ENCODE measurements at regions not wholly inside any gene's neighbourhood (a gene's known extent, or its start where the extent isn't known, plus 50 kb on each side); places are given as distances from the start of the nearest gene placed in this dataset.

DNA sequence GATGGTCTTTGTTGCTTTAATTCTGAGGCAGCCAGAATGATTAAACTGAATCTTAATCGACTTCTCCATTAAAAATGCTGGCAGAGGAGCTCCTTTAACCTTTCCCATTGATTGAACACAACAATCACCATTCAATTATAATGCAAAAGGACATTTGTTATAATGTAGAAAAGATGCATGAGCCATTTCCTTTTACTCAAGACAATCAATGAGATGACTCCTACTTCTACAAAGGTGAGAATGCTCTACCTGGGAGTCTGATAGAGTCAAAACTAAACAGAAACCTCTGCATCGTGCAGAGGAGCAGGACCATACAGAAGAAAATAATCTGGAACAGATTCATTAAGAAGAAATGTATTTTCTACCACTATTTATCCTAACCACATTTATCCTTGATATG, 253.6 kb upstream of the DACH1 start:
- DNase-seq (ENCODE audit: low read depth) = no peak

DNA sequence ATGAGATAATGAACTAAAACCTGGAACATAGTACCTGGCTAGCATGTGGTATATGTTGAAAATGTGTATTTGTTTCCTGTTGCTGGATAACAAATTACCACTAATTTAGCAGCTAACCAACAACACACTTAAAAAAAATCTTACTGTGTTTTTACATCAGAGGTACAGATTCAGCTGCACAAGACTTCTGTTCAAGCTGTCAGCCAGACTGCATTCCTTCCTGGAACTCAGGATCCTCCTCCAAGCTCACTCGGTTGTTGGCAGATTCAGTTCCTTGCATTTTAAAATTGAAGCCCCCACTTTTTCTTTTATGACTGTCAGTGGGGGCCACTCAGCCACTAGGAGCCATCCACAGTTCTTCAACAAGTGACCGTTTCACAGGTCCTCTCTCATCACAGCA, 246.9 kb upstream of the DACH1 start:
- DNase-seq (ENCODE audit: low read depth) = no peak

DNA sequence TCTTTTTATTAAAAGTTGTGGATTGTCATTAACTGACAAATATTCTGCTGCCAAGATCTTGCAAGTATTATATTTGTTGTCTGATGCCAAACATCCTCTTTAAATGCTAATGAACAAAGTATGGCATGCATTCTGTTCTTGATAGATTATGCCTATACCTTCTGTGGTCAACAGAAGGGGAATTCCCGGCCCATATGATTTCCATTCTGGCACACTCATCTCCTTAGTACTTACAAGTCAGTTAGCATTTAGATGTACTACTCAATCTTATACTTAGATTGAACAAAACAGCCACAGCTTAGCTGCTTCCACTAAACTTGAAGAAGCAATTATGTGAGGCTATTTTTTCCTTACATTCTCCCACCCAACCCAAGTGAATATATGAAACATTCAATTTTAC, 246.1 kb upstream of the DACH1 start:
- no peak for DNase-seq (ENCODE audit: low read depth)

DNA sequence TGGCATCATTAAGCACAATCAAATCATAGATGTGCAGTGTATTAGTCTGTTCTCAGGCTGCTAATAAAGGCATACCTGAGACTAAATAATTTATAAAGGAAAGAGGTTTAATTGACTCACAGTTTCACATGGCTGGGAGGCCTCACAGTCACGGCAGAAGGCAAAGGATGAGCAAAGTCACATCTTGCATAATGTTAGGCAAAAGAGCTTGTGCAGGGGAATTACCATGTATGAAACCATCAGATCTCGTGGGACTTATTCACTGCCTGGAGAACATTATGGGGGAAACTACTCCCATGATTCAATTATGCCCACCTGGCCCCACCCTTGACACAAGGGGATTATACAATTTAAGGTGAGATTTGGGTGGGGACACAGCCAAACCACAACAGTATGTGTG, 245.2 kb upstream of the DACH1 start:
- no peak for DNase-seq (ENCODE audit: low read depth)

DNA sequence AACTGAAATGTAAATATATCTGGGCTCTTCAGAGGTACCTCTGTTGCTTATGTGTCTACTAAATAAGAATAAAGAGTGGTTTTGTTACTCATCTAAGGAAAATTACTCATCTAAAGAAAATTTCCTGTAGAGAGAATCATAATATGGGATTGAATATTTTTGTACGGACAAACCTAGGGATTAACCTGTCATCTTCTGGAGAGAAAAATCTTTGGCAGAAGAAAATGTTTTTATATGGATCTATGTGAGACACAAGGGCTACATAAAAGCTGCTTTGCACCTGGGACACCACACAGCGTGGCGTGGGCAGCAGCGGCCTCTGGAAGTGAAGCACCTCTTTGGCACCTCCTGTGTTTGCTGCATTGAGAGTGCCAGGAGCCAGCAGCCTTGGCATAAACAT, 242.9 kb upstream of the DACH1 start:
- DNase-seq (ENCODE audit: low read depth) = peak; percentile 14

DNA sequence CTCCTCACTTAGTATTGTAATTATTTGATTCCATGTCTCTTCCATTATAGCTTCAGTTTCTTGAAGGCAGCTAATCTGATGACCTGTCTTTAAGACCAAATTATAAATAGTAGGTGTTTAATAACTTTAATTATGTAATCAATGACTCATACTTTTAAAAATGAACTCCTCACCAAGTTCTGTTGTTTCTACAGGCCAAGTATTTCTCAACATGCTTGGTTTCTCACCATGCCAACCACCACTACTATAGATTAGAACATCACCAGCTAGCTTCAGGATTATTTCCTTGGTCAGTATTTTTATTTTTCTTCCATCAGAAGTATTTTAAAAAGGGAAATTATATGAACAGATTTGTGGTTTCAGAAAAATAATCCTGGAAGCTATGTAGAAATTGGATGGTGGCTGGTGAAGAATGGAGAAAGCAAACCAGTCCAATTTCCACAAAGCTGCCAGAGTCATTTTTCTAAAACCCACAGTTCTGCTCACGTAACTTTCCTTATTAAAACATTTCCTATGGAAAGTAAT, 237.7 kb upstream of the DACH1 start:
- no peak for DNase-seq (ENCODE audit: low read depth)

DNA sequence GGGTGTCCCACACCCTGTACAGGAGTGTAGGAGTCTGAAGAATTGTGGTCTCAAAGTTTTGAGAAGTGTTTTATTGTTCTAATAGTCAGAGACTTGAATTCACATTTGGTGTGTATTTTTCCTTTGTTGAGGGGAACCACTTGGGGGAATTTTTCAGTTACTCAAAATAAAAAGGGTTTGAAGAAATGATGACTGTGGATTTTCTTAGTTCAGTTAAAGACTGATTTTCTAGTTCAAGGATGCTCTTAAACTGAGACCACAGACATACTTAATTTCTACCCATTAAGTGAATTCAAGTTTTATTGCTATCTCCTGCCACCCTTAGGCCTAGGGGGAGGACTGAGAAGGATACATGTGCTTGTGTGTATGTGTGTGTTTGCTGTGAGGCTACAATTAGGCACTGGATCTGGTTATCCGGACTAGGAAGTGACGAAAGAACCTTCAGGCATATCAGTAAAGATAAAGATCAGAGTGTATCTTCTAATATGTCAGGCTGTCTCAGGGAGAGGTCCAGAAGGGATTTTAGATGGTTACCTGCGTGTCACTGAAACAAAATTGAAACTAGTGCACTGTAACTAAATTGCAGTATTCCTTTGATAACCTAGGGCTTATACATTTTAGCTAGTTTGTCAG, 234.9 kb upstream of the DACH1 start:
- DNase-seq (ENCODE audit: low read depth) = no peak

DNA sequence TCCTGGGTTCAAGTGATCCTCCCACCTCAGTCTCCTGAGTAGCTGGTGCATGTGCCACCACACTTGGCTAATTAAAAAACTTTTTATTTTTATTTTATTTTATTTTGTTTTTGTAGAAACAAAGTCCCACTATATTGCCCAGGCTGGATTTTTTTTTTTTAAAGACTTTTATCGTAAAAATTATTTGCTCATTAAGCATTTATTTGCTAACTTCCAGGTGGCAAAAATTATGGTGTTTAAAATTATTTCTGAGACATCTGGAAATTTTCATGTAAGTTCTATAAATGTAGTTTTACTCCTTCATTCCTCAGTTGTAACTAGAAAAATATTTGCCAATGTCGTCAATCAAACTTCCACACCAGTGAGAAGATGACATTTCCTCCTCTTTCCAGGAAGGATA, 233.3 kb upstream of the DACH1 start:
- DNase-seq (ENCODE audit: low read depth) = no peak

DNA sequence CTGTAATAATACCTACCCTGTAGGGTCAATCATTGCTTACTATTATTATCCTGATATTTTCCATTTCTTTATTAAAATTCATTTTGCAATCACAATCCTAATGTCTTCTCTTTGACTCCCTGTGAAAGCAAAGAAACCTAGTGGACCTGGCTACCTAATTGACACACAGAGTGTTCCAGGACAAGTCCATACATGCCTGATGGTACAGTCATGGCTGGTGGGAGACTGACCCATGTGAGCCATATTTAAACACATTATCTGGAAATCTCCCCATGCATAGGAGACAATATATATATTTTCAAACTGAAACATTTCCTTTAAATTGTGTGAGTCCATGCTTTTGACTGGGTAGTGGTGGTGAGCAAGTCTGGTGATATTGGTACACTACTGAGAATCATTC, 230.6 kb upstream of the DACH1 start:
- no peak for DNase-seq (ENCODE audit: low read depth)

DNA sequence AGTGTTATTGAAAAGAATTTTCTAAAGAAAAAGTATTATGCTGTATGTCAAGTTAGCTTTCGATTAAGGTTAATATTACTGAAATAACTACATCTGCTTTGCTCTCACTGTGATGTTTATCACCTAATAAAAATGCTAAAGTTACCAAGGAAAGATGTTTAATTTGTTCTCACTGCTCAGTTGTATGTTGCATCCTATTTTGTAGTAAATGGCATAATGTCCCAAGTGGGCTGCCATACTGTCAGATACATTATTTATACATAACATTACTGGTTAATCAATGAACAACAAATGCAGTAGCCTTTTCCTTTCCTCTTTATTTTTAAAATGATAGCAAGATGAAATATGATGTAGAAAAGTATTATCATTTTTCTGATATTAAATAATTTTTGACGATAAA, 226.3 kb upstream of the DACH1 start:
- no peak for DNase-seq (ENCODE audit: low read depth)

DNA sequence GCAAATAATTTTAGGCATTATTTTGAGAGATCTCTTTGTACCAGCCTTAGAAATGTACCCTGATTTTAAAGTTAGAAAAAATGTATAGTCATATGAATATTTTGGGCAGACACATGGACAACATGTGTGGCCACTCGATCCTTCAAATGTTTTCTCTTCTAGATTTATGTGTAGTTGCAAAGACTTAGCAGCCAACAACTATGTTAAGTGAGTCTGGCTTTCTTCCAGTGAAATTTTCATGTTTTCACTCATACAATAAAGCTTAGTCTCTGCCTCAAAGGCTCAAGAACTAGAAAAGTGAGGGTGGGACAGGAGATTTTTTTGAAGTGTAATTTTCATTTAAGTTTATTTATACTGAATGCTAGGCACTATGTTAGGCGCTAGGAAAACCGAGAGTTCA, 207.7 kb upstream of the DACH1 start:
- DNase-seq (ENCODE audit: low read depth) = no peak

DNA sequence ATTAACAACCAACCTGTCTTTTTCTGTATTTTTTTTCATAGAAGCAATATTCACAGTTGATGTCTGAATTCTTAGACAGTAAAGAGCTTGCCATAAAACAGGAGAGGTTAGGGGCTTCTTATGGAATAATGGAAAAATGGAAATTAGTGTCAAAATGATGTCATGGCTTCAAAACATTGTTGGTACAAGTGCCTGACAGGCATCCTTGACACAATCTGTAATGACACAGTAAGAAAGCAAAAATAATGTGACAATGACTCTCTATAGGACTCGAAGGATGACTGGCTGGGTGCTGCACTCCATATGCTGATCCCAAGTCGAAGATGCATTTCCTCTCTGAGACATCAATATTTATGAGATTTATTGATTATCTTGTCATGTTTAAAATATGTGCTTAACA, 205.3 kb upstream of the DACH1 start:
- no peak for DNase-seq (ENCODE audit: low read depth)

DNA sequence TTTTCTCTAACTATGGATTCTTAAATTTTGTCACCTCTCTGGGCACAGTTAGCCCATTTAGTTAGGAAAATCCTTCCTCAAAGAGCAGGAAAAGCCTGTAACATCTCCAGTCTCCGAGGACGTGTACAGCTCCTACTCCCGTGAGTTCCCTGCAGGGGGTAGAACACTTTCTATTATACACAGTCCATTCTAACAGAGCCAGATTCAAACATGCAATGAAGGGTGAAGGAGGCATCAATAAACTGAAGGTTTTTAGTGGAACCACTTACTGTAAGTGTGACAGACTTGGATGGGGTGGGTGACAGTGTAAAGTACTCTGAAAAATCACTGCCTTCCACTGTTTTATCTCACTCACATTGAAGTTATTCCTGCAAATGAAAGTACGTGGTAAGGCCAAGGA, 204.7 kb upstream of the DACH1 start:
- no peak for DNase-seq (ENCODE audit: low read depth)

DNA sequence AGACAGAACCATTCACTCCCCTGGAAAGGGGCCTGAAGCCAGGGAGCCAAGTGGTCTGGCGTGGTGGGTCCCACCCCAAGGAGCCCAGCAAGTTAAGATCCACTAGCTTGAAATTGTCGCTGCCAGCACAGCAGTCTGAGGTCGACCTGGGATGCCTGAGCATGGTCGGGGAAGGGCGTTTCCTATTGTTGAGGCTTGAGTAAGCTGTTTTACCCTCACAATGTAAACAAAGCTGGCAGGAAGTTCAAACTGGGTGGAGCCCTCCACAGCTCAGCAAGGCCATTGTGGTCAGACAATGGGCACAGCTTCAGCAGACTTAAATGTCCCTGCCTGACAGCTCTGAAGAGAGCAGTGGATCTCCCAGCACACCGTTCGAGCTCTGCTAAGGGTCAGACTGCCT, 195.6 kb upstream of the DACH1 start:
- peak; percentile 18 for DNase-seq (ENCODE audit: low read depth)

DNA sequence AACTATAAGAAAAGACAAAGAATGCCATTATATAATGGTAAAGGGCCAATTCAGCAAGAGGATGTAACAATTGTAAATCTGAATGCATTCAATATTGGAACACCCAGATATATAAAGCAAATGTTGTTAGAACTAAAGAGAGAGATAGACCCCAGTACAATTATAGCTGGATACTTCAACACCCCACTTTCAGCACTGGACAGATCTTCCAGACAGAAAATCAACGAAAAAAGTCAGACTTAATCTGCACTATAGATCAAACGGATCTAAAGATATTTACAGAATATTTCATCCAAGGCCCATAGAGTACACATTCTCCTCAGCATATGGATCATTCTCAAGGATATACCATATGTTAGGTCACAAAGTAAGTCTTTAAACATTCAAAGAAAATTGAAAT, 194.6 kb upstream of the DACH1 start:
- DNase-seq (ENCODE audit: low read depth) = no peak

DNA sequence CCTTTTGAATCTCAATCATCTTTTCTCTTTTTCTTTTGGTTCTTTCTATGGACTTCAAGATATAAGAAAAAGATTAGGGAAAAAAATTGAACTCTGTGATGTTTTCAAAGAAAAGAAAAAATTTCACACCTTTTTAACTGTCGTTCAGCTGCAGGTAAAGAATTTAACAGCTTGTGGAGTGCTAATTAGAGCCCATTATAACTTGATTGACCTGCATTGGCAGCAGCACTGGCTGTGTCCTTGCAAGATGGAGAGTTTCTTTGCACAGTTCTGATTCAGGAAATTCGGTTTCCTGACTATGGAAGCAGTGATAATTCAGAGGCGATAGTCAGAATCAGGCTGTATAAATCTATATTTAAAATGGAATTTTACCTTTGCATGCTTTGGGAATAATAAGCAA, 183.2 kb upstream of the DACH1 start:
- no peak for DNase-seq (ENCODE audit: low read depth)

DNA sequence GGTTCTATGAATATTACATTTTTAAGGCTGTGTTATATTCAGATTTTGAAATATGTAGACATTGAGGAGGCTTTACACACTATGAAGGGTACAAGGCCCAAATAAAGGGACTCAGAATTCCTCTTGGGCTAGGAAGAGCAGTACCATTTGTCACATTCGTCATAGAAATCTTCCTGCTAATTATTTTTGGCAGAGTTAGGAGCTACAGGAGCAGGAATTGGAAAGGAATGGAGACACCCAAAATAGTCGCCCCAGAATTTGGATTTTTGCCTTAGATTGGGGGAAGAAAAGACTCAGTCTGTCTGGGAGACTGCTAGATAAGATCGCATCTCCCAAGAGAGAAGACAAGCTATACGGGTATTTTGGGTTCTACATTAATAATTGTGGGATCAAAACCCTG, 176.4 kb upstream of the DACH1 start:
- DNase-seq (ENCODE audit: low read depth) = no peak

DNA sequence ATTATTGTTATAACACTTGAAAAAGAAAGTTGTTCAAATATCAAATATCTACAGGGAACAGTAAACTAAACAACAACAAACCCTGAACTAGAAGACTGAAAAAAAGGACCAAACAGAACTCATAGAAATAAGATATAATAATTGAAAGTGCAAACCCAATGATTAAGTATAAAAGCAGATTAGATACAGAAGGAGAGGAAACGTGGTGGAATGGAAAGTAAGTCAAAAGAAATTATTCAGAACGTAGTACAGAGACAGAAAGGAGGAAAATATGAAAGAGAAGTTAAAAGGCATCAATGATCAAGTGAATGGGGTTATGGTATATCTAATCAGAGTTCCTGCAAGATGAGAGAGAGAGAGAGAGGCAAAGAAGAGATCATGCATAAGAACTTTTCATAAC, 174.2 kb upstream of the DACH1 start:
- DNase-seq (ENCODE audit: low read depth) = no peak

DNA sequence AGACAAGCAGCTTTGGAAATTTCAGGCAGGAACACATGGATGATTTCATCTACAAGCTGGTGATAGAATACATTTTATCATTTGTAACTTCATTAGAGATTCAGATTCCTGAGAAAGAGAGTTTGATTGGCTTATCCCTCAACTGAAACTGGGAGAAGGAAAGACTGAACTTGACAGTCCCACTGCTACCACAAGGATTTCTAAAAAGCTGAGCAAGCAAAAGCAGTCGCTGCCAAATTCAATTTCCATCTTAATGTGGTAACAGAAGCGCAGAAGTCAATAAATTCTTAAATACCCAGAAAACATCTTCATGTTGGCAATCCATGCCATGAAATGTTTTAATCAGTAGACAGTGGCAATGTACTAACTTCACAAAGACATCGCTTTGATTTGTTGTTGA, 172.1 kb upstream of the DACH1 start:
- DNase-seq (ENCODE audit: low read depth) = no peak

DNA sequence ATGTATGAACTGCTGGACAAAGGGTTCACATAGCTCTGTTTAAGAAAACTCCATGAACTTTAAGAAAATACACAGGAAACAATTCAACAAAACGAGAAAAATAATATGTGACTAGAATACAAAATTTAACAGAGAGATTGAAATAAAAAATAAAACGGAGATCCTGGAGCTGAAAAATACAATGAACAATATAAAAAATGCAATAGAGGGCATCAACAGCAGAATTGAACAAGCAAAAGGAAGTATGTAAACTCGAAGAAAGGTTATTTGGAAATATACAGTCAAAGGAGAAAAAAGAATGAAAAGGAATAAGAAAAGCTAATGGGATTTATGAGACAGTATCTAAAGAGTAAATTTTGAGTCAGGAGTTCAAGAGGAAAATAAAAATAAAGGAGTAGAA, 163.0 kb upstream of the DACH1 start:
- no peak for DNase-seq (ENCODE audit: low read depth)

DNA sequence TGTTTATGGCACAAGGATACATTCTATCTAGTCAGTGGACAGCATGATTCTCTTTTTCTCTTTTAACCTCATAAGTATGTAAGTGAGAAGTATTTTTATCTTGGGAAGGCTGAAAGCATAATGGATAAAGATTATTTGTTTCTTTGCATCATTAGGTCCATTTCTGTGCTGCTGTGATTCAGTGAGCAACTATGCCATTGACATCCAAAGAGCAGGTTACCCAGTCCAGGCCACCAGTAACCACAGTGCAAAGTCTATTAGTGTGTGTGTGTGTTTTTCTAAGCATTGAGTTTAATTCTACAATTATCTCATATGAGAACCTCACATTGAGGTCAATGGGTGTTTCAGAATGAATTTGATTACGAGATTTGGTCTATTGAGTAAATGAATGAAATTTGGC, 158.8 kb upstream of the DACH1 start:
- DNase-seq (ENCODE audit: low read depth) = no peak

DNA sequence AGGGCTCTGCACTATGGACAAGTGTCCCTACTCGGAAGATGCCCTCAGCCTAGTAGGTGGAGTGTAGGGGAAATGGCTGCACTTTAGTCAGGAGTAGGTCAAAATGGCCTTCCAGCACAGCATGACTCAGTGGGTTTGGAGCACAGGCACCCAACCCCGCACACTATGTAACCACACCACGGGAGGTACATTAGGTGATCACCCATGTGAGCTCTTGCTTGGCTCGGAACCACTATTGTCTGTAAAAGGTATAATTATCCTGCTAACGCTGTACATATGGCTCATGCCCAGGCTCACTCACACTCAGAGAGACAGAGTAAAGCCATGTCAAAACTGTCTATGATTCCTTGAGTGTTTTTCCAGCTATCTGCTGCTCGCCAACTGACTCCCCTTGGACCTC, 156.9 kb upstream of the DACH1 start:
- no peak for DNase-seq (ENCODE audit: low read depth)

DNA sequence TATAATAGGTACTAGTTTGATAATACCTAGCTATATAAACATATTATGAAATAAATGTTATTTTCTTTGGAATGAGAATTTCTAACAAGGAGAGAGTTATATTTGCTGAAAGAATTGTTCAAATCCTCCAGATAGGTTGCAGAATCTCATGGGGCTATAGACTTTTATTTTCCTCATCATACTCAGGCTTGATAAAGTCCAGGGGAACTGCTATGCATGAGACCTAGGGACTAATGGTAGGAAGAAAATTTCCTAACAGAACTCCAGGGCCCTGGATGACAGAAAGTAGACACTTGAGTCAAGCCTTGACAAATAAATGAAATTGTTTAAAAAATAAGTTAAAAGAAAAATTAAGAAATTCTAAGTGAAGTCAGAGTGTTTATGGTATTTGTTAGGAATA, 138.5 kb upstream of the DACH1 start:
- no peak for DNase-seq (ENCODE audit: low read depth)

DNA sequence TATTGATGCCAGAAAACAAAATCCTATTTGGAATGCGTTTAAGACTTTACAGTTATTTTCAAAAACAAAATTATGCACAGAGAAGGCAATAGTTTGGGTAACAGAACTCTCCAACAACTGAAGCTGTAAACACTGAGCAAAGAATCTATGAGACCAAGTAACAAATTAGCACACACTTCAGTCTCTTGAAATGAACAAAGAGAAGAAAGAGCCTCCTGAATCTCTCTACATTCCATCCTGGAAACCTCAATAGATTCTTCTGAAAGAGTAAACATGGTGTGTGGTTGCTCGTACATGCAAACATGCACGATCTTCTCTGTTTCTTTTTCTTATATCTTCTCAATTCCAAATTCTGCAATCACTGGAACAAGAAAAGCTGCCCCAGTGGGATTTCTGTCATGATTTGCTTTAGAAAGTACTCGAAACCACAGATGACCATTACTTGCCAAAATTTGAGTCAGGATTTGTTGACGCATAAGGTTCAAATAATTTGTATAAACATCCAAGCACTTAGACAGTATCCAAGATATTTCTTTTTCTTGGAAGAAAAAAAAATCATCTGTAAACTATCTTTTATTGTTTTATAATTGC, 137.9 kb upstream of the DACH1 start:
- DNase-seq (ENCODE audit: low read depth) = no peak

Data from RPMI7951 (cell line).